ENCODE measurements at regions not wholly inside any gene's neighbourhood (a gene's known extent, or its start where the extent isn't known, plus 50 kb on each side); places are given as distances from the start of the nearest gene placed in this dataset.

DNA sequence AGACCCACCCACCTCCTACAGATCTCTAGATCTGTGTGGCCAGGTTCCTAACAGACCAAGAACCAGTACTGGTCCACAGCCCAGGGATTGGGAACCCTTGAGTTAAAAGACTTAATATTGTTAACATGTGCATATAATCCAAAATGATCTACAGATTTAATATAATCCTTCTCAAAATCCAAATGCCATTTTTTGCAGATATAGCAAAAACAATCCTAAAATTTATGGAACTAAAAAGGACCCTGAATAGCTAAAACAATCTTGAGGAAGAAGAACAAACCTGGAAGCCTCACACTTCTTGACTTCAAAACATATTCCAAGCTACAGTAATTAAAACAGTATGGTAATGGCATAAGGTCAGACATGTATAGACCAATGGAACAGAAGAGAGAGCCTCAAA, 206.9 kb upstream of the SIX2 start:
- DNase-seq, result no peak
- H2AFZ ChIP-seq (ENCODE audit: insufficient read depth, low read depth, low read length, poor library complexity, severe bottlenecking), result no peak overlapping the region
- no peaks in the 10 kb centered on the region for H3K36me3 Mint-ChIP-seq
- H3K27ac Mint-ChIP-seq, result no peak overlapping the region
- no peaks in the 10 kb centered on the region for H4K20me1 ChIP-seq (ENCODE audit: insufficient read depth, low read length)
- H3K4me3 Mint-ChIP-seq, result no peak overlapping the region
- H3K27me3 Mint-ChIP-seq (ENCODE audit: low read depth in 3 of 3), result peaks cover 9 to 10% (median 9%) of the 10 kb centered on the region in 3 donors
- H3K4me2 ChIP-seq (replicated peaks; ENCODE audit: extremely low read depth, low read length, poor library complexity, severe bottlenecking), result no peak overlapping the region
- no peaks in the 10 kb centered on the region for H3K36me3 ChIP-seq (replicated peaks in 1 of 2; ENCODE audit: control insufficient read depth in 1 of 2, insufficient read depth in 2 of 2, low read length in 2 of 2)
- no peaks in the 10 kb centered on the region for H3K9me3 ChIP-seq (replicated peaks in 1 of 2; ENCODE audit: control insufficient read depth in 1 of 2, insufficient read depth in 1 of 2, low read length in 2 of 2)
- TF ChIP-seq, protein P1, sequence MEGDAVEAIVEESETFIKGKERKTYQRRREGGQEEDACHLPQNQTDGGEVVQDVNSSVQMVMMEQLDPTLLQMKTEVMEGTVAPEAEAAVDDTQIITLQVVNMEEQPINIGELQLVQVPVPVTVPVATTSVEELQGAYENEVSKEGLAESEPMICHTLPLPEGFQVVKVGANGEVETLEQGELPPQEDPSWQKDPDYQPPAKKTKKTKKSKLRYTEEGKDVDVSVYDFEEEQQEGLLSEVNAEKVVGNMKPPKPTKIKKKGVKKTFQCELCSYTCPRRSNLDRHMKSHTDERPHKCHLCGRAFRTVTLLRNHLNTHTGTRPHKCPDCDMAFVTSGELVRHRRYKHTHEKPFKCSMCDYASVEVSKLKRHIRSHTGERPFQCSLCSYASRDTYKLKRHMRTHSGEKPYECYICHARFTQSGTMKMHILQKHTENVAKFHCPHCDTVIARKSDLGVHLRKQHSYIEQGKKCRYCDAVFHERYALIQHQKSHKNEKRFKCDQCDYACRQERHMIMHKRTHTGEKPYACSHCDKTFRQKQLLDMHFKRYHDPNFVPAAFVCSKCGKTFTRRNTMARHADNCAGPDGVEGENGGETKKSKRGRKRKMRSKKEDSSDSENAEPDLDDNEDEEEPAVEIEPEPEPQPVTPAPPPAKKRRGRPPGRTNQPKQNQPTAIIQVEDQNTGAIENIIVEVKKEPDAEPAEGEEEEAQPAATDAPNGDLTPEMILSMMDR (IDR thresholded peaks at IDR 0.05), result no peak
- H3K9me3 Mint-ChIP-seq, result peaks cover 0 to 3% (median under 1%) of the 10 kb centered on the region in 7 donors
- intact Hi-C loops (cut with micrococcal nuclease), result no loop called here
- H3K27me3 ChIP-seq (ENCODE audit: control insufficient read depth in 2 of 2, insufficient read depth in 2 of 2, low read length in 2 of 2), result no peaks in the 10 kb centered on the region
- no peaks in the 10 kb centered on the region for H3K79me2 ChIP-seq (ENCODE audit: insufficient read depth, low read length)
- H3K4me1 Mint-ChIP-seq, result no peaks in the 10 kb centered on the region
- no peak overlapping the region for H3K27ac ChIP-seq (ENCODE audit: low read depth in 1 of 2, low read length in 2 of 2)
- no peaks in the 10 kb centered on the region for H3K4me1 ChIP-seq (ENCODE audit: control insufficient read depth in 1 of 2, insufficient read depth in 2 of 2, low read length in 2 of 2)
- no peak overlapping the region for H3K4me3 ChIP-seq (replicated peaks in 1 of 3; ENCODE audit: low read depth in 2 of 3, low read length in 3 of 3)
- no peak overlapping the region for H3K9ac ChIP-seq (ENCODE audit: insufficient read depth, low read length, poor library complexity, severe bottlenecking)

DNA sequence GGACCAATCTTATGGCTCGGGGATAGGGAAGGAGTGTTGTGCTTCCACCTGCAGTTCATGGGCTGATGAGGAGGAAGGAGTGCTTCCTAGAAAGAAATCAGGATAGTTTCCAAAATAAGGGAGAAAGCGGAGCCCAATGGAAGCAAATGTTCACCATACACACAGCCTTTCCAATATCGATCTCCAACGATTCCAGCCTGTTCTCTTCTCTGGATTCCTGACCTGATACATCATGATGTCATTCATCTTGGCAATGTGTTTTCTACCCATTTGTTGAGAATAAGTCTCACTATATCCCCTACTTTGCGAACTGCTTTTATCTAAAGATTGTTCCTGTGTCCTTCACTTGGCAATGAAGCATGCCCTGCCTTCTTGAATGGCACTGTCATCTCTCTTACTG, 205.3 kb upstream of the SIX2 start:
- Histone ChIP-seq H3K4me1 (ENCODE audit: control insufficient read depth in 1 of 2, insufficient read depth in 2 of 2, low read length in 2 of 2) (no peaks in the 10 kb centered on the region), H3K27ac (ENCODE audit: low read depth in 1 of 2, low read length in 2 of 2) (no peak overlapping the region), H3K9me3 (replicated peaks in 1 of 2; ENCODE audit: control insufficient read depth in 1 of 2, insufficient read depth in 1 of 2, low read length in 2 of 2) (no peaks in the 10 kb centered on the region), H3K79me2 (ENCODE audit: insufficient read depth, low read length) (no peaks in the 10 kb centered on the region), H3K36me3 (replicated peaks in 1 of 2; ENCODE audit: control insufficient read depth in 1 of 2, insufficient read depth in 2 of 2, low read length in 2 of 2) (no peaks in the 10 kb centered on the region), H3K4me2 (replicated peaks; ENCODE audit: extremely low read depth, low read length, poor library complexity, severe bottlenecking) (no peak overlapping the region), H3K27me3 (ENCODE audit: control insufficient read depth in 2 of 2, insufficient read depth in 2 of 2, low read length in 2 of 2) (no peaks in the 10 kb centered on the region), H4K20me1 (ENCODE audit: insufficient read depth, low read length) (no peaks in the 10 kb centered on the region), H2AFZ (ENCODE audit: insufficient read depth, low read depth, low read length, poor library complexity, severe bottlenecking) (no peak overlapping the region), H3K4me3 (replicated peaks in 1 of 3; ENCODE audit: low read depth in 2 of 3, low read length in 3 of 3) (no peak overlapping the region), H3K9ac (ENCODE audit: insufficient read depth, low read length, poor library complexity, severe bottlenecking) (no peak overlapping the region)
- TF ChIP-seq, protein P1 (IDR thresholded peaks at IDR 0.05), result no peak
- peaks cover 5 to 8% (median 6%) of the 10 kb centered on the region in 3 donors for H3K27me3 Mint-ChIP-seq (ENCODE audit: low read depth in 3 of 3)
- H3K4me1 Mint-ChIP-seq, result no peaks in the 10 kb centered on the region
- no peak overlapping the region for H3K4me3 Mint-ChIP-seq
- intact Hi-C loops (cut with micrococcal nuclease), result no loop called here
- peaks cover 0 to 5% (median 2%) of the 10 kb centered on the region in 7 donors for H3K9me3 Mint-ChIP-seq
- H3K36me3 Mint-ChIP-seq, result no peaks in the 10 kb centered on the region
- WGBS (ENCODE audit: insufficient coverage), result 100% methylated on average over 3 of the region's 5 CpGs
- no peak for DNase-seq
- no peak overlapping the region for H3K27ac Mint-ChIP-seq

Measured in CD14-positive monocyte (primary cell).